ENCODE measurements at regions not wholly inside any gene's neighbourhood (a gene's known extent, or its start where the extent isn't known, plus 50 kb on each side); places are given as distances from the start of the nearest gene placed in this dataset.

GRCh38 chr11:70712471-70712870 lies 314.1 kb downstream of the CTTN start:
- DNase-seq = no peak

- no peak for DNase-seq
Measured at GRCh38 chr11:70713086-70713835, 314.9 kb downstream of the CTTN start.

- no peak for DNase-seq
Measured at GRCh38 chr11:70713988-70714665, 315.8 kb downstream of the CTTN start.

- DNase-seq = no peak
Measured at GRCh38 chr11:70715166-70715951, 317.0 kb downstream of the CTTN start.

GRCh38 chr11:70716216-70716615 lies 317.9 kb downstream of the CTTN start:
- no peak for DNase-seq

- no peak for DNase-seq
Measured at GRCh38 chr11:70716986-70717775, 318.9 kb downstream of the CTTN start.

- no peak for DNase-seq
Measured at GRCh38 chr11:70717936-70718595, 319.7 kb downstream of the CTTN start.

- DNase-seq = no peak
Measured at GRCh38 chr11:70719516-70719915, 321.2 kb downstream of the CTTN start.

- DNase-seq = no peak
Measured at GRCh38 chr11:70720281-70720680, 322.0 kb downstream of the CTTN start.

GRCh38 chr11:70721006-70721405 lies 322.7 kb downstream of the CTTN start:
- no peak for DNase-seq

GRCh38 chr11:70725278-70725677 lies 326.9 kb downstream of the CTTN start:
- no peak for DNase-seq

- DNase-seq = no peak
Measured at GRCh38 chr11:70725739-70726138, 327.4 kb downstream of the CTTN start.

- DNase-seq = no peak
Measured at GRCh38 chr11:70727021-70727420, 328.7 kb downstream of the CTTN start.

GRCh38 chr11:70727899-70728620 lies 329.7 kb downstream of the CTTN start:
- DNase-seq = no peak

GRCh38 chr11:70729949-70730348 lies 331.6 kb downstream of the CTTN start:
- no peak for DNase-seq

GRCh38 chr11:70730411-70730810 lies 332.1 kb downstream of the CTTN start:
- DNase-seq = no peak

- DNase-seq = no peak
Measured at GRCh38 chr11:70731271-70732022, 333.1 kb downstream of the CTTN start.

- no peak for DNase-seq
Measured at GRCh38 chr11:70732023-70732880, 333.9 kb downstream of the CTTN start.

GRCh38 chr11:70732881-70733196 lies 334.5 kb downstream of the CTTN start:
- no peak for DNase-seq
